Stimulated activated naive CD4-positive, alpha-beta T cell treated with Interleukin-2 at 50 U/mL for 16 hours (primary cell): ENCODE measurements at regions not wholly inside any gene's neighbourhood (a gene's known extent, or its start where the extent isn't known, plus 50 kb on each side); places are given as distances from the start of the nearest gene placed in this dataset.
"Not testable (repeated sequence)": the region's sequence is repeated elsewhere in the genome, so short reads cannot be mapped to it uniquely, and the experiment has no call there.

ENCODE experiments used
- DNase-seq: peaks from one replicate; lab custom pipeline; 2025; lab: John Stamatoyannopoulos, UW

DNA sequence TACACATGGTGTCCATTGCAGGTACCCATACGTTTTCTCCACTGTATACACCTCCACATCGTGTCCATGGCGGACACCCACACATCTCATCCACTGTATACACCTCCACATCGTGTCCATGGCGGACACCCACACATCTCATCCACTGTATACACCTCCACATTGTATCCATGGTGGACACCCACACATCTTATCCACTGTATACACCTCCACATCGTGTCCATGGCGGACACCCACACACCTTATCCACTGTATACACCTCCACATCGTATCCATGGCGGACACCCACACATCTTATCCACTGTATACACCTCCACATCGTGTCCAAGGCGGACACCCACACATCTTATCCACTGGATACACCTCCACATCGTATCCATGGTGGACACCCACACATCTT is 50.4 kb upstream of the TTC34 start:
- not testable (repeated sequence) for DNase-seq

DNA sequence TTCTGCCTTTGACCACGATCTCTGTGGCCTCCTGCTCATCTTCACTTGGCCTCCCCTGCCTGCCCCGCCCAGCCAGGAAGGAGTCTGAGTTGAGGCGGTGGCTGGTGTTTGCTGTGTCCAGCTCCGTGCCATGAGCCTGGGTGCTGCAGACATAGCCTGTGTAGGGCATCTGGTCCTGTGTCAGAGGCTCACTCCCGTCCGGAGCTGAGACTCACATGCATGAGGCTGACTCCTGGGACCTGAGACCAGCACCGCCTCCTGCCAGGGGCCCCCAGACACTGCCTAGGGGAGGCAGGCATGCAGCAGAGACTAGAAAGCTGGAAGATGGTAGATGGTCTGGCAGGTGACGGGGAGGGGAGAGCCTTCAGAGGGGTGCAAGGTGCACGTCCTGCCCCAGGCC is 52.2 kb upstream of the TTC34 start:
- DNase-seq = no peak

DNA sequence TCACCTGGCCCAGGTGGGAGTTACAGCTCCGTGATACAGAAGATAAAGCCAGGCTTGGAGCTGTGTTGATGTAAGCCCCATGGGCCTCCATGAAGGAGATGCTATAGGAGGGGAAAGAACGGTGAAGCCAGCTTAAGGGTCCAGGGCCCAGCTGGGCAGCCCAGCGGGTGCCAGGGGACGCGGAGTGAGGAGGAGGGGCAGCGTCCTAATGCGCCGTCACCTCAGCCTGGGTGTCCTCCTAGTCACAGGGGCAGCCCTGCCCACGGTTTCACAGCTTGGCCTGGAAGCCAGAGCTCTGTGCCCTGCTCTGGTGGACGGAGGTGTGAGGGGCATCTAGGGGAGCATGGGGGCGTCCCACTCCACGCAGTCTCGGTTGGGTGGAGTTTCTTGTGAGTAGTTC is 52.7 kb upstream of the TTC34 start:
- DNase-seq = no peak

DNA sequence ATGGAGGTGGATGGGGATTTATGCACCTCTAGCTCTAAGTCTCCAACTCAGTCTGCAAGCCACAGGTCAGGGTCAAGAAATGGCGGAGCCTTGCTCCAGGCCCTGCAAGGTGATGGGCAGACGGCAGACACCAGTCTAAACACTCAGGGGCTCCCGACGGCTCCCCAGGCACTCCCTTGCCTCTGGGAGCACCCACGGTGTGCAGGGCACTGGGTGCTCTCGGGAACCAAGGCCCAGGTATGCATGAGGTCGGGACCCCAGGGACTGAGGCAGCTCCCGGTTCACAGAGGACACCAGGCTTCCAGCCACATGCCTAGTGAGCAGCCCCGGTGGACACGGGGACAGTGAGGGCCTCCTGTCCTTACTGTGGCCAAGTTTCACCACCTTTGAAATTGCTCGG is 53.1 kb upstream of the TTC34 start:
- no peak for DNase-seq

DNA sequence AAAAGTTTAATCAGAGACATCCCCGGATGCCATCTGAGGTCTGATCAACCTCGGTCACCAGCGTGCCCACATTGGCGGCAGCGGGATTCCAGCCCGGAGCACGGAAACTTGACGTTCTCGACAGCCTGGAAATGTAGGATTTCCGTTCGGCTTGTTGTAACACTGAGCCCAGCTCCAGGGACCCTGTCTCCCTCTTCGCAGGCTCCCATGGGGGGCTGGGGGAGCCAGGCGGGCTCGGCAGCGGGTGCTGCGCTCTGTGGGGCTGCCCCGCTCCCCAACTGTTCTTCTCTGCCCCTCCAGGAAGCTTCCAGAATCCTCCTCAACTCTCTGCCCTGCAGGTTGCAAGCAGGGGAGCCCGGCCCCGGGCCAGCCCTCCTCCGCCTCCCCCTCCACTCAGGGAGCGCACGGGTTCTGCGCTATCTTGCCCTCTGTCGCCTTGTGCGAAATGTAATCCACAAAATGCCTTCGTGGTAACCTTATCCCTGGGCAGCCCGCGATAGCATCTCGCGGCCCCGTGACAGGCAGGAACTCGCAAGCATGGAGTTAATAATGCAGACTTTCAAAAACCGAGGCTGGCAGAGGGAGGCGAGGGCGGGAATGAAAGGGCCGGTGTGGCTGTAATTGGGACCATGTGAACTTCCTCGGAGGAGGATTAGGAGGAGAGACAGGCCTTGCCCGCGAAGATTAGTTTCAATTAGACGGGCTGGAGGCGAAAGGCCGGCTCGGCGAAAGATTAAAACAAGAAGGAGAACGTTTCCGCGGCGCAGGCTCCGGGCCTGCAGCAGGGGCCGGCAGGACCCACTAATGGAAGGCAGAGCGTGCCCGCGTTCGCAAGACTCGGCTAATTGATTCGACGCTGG is 53.9 kb upstream of the TTC34 start:
- no peak for DNase-seq

DNA sequence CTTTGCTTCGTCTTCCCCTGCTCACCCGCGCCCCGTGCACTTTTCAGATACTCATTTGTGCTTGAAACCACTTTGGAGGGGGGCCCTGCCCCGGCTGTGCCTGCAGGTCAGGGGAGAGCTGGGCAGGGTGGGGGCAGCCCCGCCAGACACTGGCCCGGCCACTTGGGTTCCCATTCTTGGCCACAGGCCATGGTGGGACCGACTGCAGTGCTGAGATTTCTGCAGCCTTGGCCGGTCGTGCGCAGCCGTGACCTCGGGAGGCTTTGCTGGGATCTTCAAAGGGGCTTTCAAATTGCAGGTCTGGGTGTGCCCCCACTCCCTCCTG is 54.5 kb upstream of the TTC34 start:
- DNase-seq = no peak

DNA sequence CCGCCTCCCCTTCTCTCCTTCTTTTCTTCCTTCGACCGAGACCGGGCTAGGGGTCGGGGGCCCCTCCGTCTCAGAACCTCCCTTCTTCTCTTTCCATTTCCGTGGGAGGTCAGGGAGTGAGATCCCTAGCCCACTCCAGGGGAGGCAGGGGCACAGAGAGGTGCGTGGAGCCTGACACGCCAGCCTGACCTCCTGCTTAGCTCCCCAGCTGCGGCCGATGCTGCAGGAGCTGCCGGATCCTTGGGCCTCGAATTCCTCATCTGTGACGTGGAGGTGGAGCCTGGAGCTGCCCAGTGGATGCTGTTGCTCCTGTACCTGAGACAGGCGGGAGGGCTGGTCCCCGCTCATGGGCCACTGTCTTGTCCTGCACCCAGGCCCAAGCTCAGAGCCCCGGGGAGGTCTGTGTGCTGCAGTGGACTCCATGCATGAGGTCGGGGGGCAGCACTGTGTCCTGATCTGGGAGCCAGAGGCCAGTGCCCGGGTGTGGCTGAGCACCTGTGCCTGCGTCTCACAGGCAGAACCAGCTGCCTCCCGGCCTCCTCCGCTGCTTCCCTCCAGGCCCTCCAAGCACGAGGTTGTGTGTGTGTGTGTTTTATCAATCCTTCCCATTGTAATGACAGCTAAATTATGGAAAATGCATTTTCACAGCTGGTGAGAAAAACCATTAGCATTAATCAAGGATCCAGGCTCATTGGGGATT is 55.3 kb upstream of the TTC34 start:
- DNase-seq = no peak

DNA sequence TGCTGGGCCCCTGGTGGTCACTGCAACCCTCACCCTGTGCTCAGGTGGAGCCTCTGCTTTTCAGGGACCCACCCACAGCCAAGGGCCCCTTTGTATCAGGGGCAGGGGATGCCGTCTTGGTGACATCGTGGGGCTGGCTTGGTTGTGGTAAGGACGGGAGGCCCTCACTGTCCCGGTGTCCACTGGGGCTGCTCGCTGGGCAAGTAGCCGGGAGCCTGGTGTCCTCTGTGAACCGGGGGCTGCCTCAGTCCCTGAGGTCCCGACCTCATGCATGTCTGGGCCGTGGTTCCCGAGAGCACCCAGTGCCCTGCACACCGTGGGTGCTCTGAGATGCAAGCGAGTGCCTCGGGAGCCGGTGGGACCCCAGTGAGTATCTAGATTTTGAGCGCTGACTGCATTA is 56.0 kb upstream of the TTC34 start:
- no peak for DNase-seq

DNA sequence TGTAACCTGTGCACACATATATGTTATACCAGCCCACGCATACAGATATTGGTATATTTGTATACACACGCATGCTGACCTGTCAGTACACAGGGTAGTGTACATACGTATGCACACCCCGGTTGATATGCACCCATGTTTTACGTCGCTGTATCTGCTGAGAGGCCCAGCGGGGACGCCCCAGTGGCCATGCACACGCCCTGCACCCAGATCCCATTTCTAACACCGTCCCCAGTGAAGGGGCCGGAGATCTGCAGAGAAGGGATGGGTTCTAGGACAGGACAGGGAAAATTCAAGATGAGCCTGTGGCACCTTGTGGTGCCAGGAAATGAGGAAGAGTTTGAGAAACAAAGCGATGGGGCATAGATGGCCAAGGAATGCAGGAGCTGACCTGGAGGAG is 57.2 kb upstream of the TTC34 start:
- no peak for DNase-seq

DNA sequence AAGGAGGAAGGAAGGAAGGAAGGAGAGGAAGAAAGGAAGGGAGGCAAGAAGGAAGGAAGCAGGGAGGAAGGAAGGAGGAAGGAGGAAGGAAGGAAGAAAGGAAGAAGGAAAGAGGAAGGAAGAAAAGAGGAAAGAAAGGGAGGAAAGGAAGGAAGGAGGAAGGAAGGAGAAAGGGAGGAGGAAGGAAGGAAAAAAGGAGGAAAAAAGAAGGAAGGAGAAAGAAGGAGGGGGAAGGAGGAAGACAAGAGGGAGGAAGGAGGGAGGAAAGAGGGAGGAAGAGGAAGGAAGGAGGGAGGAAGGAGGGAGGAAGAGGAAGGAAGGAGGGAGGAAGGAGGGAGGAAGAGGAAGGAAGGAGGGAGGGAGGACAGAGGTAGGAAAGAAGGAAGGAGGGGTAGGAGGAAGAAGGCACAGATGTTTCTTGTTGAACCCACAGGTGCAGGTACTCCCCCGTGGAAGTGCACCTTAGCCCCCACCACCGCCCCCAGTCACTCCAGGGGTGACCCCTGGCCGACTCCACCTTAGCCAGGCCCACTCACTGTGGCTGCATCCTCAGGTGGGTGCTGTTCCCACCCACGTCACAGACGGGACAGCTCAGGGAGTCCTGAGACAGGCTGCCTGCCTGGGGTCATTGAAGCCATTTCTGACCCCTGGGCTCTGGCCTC is 57.9 kb upstream of the TTC34 start:
- DNase-seq = no peak

DNA sequence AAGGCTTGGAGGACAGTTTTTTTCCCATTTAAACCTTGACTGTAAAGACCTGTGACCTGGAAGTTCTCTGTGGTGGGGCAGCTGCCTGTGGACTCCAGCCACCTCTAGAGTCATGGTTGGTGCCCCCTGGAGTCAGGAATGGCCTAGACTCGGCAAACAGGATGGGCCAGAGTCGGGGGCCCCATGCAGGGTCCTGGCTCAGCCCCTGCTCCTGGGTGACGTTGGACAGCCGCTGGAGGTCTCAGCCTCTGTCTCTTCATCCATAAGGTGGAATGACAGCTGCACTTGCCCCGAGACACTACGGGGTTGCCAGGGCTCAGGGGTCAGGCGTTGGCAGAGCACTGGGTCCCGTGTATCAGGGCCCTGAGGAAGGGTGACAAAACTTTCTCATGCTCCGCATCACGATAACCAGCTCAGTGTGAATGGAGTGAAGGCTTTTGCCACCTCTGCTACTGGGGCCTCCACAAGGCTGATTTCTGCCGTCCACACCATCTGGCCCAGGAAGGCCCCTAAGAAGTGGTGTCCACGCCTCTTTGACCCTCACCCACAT is 58.5 kb upstream of the TTC34 start:
- DNase-seq = no peak

DNA sequence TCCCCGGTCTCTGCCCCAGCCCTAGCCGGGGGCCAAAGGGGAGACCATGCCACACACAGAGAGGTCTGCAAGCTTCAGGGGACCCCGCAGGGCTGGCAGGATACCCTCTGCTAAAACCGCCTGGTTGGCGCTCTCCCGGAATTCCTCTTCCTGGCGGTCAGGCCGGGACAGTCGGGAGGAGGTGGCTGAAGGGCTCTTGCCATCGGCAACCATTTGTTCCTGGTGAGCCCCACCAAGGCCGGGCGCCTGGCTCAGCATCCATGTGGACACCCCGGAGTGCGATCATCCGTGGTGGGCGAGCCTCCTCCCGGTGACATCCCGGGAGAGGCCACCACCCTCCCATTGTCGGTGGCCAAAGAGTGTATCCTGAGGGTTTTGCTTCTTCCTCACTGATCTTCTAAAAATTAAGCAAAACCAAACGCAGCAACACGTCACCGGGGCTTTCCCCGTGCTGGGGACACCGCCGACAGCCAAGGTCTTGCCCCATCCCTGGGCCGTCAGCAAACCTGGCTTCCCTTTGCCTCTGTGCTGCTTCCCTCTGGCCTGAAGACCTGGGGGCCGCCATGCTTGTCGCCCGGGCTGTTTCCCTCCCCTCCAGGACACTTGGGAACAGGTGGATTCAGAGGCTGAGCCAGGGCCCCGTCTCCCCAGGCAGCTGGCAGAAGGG is 59.1 kb upstream of the TTC34 start:
- DNase-seq = no peak

DNA sequence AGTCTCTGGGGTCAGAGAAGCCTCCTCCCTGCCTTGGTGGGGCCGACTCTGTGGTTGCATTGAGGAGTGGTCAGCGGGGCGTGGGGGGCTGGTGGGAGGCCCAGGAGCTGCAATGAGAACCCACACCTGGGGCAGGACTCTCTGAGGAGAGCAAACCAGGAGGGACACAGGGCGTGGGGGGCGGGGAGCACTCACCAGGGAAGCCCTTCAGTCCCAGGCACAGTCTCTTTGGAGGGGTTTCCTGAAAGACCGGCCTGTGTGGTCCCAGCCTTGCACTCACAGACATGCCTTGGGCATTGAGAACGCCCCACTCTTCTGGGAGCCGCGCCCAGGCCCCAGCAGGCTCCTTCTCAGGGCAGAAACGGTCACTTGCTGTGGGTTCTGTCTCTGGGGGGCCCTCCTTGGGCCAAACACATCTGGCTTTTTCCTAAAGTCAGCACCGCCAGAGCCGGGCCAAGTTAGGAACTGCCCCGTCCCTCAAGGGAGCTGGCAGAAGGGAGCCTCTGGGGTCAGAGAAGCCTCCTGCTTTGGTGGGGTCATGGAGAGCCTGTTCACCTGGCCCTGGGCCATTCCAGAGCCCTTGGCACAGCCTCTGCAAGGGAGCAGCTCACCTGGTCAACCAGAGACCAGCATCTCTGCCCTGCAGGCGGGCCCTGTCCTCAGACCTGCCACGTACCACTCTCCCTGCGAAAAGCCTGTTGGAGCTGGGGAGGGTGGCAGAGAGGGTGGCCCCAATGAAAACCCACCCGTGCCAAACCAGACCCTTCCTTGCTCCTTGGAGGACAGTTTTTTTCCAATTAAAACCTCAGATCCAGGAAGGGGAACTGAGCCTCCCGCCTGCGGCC is 59.9 kb upstream of the TTC34 start:
- DNase-seq = no peak

DNA sequence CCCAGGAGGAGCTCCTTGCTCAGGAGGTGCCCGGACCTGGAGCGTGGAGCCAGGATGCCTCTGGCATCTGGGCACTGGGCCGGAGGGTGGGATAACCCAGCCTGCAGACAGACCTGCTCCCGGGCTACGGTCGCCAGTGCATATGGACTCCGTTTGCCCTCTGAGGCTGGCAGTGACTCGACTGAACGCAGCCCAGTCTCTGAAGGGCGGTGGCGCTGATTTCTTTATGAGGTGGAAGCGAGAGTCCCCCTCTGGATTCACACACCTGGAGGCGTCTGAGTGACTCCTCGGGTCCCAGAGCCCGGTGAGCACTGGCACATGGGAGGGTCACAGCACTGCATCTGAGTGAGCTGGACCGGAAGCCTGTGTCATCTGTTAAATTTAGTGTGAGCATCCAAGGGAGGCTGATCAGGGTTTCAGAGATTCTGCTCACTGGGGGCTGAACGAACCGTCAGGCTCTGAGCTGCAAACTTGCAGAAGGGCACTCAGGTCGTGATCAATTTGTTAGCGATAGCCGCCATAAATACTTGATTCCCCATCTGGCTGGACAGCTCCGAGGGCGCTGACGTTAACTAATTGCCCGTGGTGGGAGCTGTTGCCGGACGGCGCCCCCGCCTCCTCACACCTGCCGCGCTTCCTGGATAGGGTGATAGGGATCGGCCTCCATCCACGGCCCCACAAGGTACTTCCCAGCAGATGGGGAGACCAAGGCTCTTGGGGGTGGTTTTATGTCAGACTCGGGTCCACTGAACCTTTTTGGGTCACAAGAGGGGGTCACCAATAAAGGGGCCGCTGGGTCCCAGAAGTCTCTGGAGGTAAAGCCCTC is 60.7 kb upstream of the TTC34 start:
- DNase-seq = no peak

DNA sequence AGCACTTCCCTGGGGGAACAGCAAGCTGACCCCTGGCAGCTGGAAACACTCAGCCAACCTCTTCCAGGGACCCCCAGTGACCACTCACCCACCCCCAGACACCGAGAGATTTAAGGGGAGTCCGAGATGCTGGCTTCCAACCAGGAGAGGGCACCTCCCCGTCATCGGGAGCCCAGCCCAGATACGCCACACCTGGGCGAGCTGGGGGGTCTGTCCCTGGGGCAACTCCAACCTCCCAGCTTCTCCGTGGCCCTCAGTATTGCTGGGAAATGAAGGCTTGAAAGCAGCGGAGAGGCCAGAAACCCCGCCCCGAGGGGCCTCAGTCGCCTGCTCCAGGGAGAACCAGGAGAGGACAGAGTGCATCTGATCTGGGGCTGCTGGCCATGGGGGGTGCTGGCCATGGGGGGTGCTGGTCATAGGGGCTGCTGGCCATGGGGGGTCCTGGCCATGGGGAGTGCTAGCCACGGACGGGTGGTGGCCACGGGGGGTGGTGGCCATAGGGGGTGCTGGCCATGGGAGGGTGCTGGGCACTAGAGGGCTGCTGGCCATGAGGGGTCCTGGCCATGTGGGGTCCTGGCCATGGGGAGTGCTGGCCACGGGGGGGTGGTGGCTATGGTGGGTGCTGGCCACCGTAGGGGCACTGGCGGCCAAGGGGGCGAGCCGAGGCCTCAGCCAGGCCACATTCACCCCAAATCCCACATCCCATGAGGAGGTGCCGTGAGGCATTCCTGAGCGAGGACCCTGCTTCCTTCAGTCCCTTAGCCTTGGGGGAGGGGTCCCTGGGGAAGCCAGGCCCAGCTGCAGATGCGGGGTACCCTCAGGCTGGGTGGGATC is 61.5 kb upstream of the TTC34 start:
- DNase-seq = no peak

DNA sequence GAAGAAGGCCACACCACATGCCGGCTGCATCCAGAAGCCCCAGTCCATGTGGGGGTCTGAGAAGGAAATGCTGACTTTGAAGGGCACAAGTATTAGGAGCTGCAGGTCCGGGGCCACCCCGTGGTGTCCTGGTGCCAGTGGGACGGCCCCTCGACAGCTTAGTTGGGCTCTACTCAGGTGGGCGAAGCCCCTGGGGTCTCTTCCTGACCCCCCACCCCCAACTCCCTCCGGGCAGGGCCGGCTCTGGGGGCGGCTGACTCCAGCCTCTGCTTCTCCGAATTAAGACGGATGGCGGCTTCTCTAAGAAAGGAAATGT is 62.1 kb upstream of the TTC34 start:
- no peak for DNase-seq

DNA sequence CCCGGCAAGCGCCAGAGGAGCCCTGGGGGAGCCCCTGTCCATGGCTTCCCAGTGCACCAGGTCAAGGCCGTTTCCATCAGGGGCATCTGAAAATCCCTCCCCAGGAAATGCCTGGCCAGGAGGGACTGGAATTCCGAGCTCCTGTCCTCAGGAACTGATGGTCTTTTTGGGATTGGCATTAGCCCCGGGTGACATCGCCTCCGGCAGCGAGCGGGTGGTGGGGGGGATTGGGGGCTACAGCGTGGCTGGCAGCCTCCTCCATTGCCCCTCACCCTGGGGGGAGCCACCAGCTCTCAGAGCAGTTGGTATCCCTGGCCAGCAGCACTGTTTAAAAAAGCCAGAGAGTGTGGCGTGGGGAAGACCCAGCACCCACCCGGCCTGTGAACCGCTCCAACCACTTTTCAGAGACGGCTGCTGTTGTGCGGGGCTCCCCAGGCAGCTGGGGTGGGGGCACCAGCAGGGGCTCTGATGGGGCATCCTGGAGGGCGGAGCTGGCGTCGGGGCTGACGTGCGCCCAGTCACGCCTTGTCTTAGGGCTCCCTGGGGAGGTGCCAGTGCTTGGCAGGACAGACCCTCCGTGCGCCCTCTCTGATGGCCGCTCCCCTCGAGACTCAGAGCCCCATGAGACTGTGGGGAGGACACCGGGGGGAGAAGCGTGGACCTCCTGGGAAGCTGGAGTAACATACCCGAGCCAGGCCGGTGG is 62.9 kb upstream of the TTC34 start:
- DNase-seq = no peak

DNA sequence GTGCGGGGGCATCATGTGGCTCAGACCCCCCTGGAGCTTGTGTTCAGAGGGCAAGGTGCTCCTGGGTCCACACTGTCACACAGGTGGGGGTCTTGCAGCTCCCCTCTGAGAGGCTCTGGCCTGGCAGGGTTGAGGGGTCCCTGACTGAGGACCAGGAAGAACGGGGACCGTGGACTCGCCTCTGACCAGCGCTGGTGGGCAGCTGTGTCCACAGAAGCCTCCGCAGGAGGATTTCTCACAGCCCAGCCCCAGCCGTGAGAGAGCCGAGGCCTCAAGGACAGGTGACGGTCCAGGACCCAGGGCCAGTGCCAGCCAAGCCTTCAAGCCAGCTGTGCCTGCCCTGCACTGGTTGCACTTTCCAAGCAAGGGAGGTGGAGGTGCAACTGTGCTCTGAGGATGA is 63.5 kb upstream of the TTC34 start:
- no peak for DNase-seq
